Common myeloid progenitor, CD34-positive (primary cell): ENCODE measurements at regions not wholly inside any gene's neighbourhood (a gene's known extent, or its start where the extent isn't known, plus 50 kb on each side); places are given as distances from the start of the nearest gene placed in this dataset.

ENCODE experiments used
- CTCF ChIA-PET: fragments of 350-600 bp; sonication (Branson Sonifier 250); formaldehyde crosslinking; loops from one replicate; lab custom pipeline; 2021; ENCODE audit warnings: antibody characterized with exemption; lab: Charles Lee
- POLR2A ChIA-PET: fragments of 350-600 bp; sonication (Branson Sonifier 250); formaldehyde crosslinking; loops from one replicate; lab custom pipeline; 2021; ENCODE audit warnings: antibody characterized with exemption; lab: Charles Lee
- DNase-seq, 3 donors: peaks; one replicate each; pipeline versions ENCODE4 v3.0.0 to v3.0.0-alpha.2; 2013
- H3K27ac ChIP-seq, 2 experiments: 1 replicate in 1 of 2; 2 replicates in 1 of 2; pipeline ENCODE4 v1.7.0; 2013; ENCODE audit warnings: inconsistent platforms in 2 of 2, low read length in 2 of 2, mild to moderate bottlenecking in 2 of 2, low read depth in 1 of 2, moderate library complexity in 1 of 2; ENCODE audit not compliant: severe bottlenecking in 2 of 2, insufficient read depth in 1 of 2, poor library complexity in 1 of 2
- H3K27me3 ChIP-seq, 5 experiments: replicated peaks in 2 of 5; 1 replicate in 3 of 5; 2 replicates in 2 of 5; pipeline versions ENCODE4 v1.6.1 to v1.7.0; 2013; ENCODE audit warnings: low read length in 4 of 5, mild to moderate bottlenecking in 2 of 5, moderate library complexity in 2 of 5, inconsistent platforms in 1 of 5; ENCODE audit not compliant: insufficient read depth in 5 of 5, control insufficient read depth in 4 of 5
- H3K36me3 ChIP-seq, 4 experiments: 1 replicate in 2 of 4; 2 replicates in 2 of 4; pipeline versions ENCODE4 v1.6.1 to v1.7.0; 2013; ENCODE audit warnings: low read length in 3 of 4, control low read depth in 1 of 4, mild to moderate bottlenecking in 1 of 4; ENCODE audit not compliant: control insufficient read depth in 4 of 4, insufficient read depth in 4 of 4
- H3K4me1 ChIP-seq, 4 experiments: 1 replicate in 3 of 4; 2 replicates in 1 of 4; pipeline versions ENCODE4 v1.6.1 to v1.7.1; 2013; ENCODE audit warnings: low read length in 3 of 4, mild to moderate bottlenecking in 3 of 4, control low read depth in 1 of 4, inconsistent platforms in 1 of 4, moderate library complexity in 1 of 4; ENCODE audit not compliant: control insufficient read depth in 4 of 4, insufficient read depth in 4 of 4; ENCODE audit errors: control extremely low read depth in 1 of 4
- H3K4me3 ChIP-seq, 7 experiments: 1 replicate in 4 of 7; 2 replicates in 3 of 7; pipeline versions ENCODE4 v1.5.1 to v1.7.0; 2013; ENCODE audit warnings: mild to moderate bottlenecking in 7 of 7, low read length in 6 of 7, moderate library complexity in 6 of 7, inconsistent platforms in 2 of 7, low read depth in 2 of 7, control low read depth in 1 of 7; ENCODE audit not compliant: insufficient read depth in 4 of 7, control insufficient read depth in 1 of 7; ENCODE audit errors: extremely low read depth in 1 of 7
- H3K9me3 ChIP-seq, 5 experiments: 1 replicate in 4 of 5; 2 replicates in 1 of 5; pipeline versions ENCODE4 v1.6.1 to v1.7.1; 2013; ENCODE audit warnings: low read length in 4 of 5, mild to moderate bottlenecking in 2 of 5, inconsistent platforms in 1 of 5, low read depth in 1 of 5, moderate library complexity in 1 of 5; ENCODE audit not compliant: control insufficient read depth in 4 of 5, insufficient read depth in 2 of 5; ENCODE audit errors: control extremely low read depth in 1 of 5
- WGBS: methylation state at CpG from one replicate; pipeline ENCODE4 v1.1.5; 2013; ENCODE audit not compliant: insufficient coverage; 5-methylcytosine and 5-hydroxymethylcytosine counted together

GRCh38 chr14:89641495-89642175 lies 224.6 kb upstream of the FOXN3 start:
- H3K27me3 ChIP-seq: no peaks in the 10 kb centered on the region
- WGBS: 97% methylated on average over 5 of the region's 8 CpGs
- ChIA-PET CTCF (interaction anchor here (0.6 to 1.8 kb wide), 4 partner anchors 12 to 74 kb away, joined by 3 to 7 read pairs (median 4); no protein-coding TSS in a partner anchor), POLR2A (no interaction called here)
- H3K27ac ChIP-seq: no peak overlapping the region
- no peak overlapping the region for H3K4me3 ChIP-seq
- no peak for DNase-seq
- H3K4me1 ChIP-seq: no peaks in the 10 kb centered on the region
- H3K9me3 ChIP-seq: peaks cover 0 to 2% (median 0%) of the 10 kb centered on the region in 5 experiments
- no peaks in the 10 kb centered on the region for H3K36me3 ChIP-seq

GRCh38 chr14:89640141-89640540 lies 223.1 kb upstream of the FOXN3 start:
- ChIA-PET POLR2A (no interaction called here), CTCF (no interaction called here)
- WGBS: 93% methylated on average over 2 of the region's 2 CpGs

GRCh38 chr14:89639687-89640086 lies 222.7 kb upstream of the FOXN3 start:
- Histone ChIP-seq H3K9me3 (peaks cover 0 to 2% (median 0%) of the 10 kb centered on the region in 5 experiments), H3K36me3 (no peaks in the 10 kb centered on the region), H3K27ac (no peak overlapping the region), H3K27me3 (no peaks in the 10 kb centered on the region), H3K4me1 (no peaks in the 10 kb centered on the region), H3K4me3 (no peak overlapping the region)
- WGBS: no CpG with 5 or more reads among the region's 1 CpG
- no peak for DNase-seq
- CTCF ChIA-PET: no interaction called here
- POLR2A ChIA-PET: no interaction called here

More at GRCh38 chr14:89640141-89640540, 223.1 kb upstream of the FOXN3 start:
- Histone ChIP-seq H3K27ac (no peak overlapping the region), H3K9me3 (peaks cover 0 to 2% (median 0%) of the 10 kb centered on the region in 5 experiments), H3K4me3 (no peak overlapping the region), H3K36me3 (no peaks in the 10 kb centered on the region), H3K27me3 (no peaks in the 10 kb centered on the region), H3K4me1 (no peaks in the 10 kb centered on the region)
- DNase-seq: no peak

GRCh38 chr14:89638891-89639290 lies 221.9 kb upstream of the FOXN3 start:
- no peak for DNase-seq
- H3K27ac ChIP-seq: no peak overlapping the region
- WGBS: 96% methylated on average over 2 of the region's 4 CpGs
- no peaks in the 10 kb centered on the region for H3K27me3 ChIP-seq
- no peak overlapping the region for H3K4me3 ChIP-seq
- ChIA-PET POLR2A (no interaction called here), CTCF (interaction anchor here (0.9 kb wide), 1 partner anchor 31 kb away, joined by 3 read pairs; no protein-coding TSS in a partner anchor)
- H3K4me1 ChIP-seq: no peaks in the 10 kb centered on the region
- no peaks in the 10 kb centered on the region for H3K36me3 ChIP-seq
- H3K9me3 ChIP-seq: peaks cover 0 to 2% (median 0%) of the 10 kb centered on the region in 5 experiments

- Histone ChIP-seq H3K27me3 (no peaks in the 10 kb centered on the region), H3K9me3 (peaks cover 0 to 2% (median 0%) of the 10 kb centered on the region in 5 experiments), H3K27ac (no peak overlapping the region), H3K36me3 (no peaks in the 10 kb centered on the region), H3K4me3 (no peak overlapping the region), H3K4me1 (no peaks in the 10 kb centered on the region)
- no CpG with 5 or more reads among the region's 2 CpGs for WGBS
- DNase-seq: no peak
- POLR2A ChIA-PET: no interaction called here
- CTCF ChIA-PET: interaction anchor here (1.1 kb wide), 1 partner anchor 19 kb away, joined by 3 read pairs; no protein-coding TSS in a partner anchor
Observed at GRCh38 chr14:89637581-89637980, 220.5 kb upstream of the FOXN3 start.

GRCh38 chr14:89635615-89636014 lies 218.6 kb upstream of the FOXN3 start:
- Histone ChIP-seq H3K27ac (no peak overlapping the region), H3K27me3 (no peaks in the 10 kb centered on the region), H3K9me3 (peaks cover 0 to 2% (median 0%) of the 10 kb centered on the region in 5 experiments), H3K36me3 (no peaks in the 10 kb centered on the region), H3K4me1 (no peaks in the 10 kb centered on the region), H3K4me3 (no peak overlapping the region)
- ChIA-PET CTCF (no interaction called here), POLR2A (no interaction called here)
- no peak for DNase-seq
- 98% methylated on average over 6 of the region's 8 CpGs for WGBS

GRCh38 chr14:89634037-89634436 lies 217.0 kb upstream of the FOXN3 start:
- H3K4me3 ChIP-seq: no peak overlapping the region
- no peaks in the 10 kb centered on the region for H3K27me3 ChIP-seq
- peaks cover 0 to 2% (median 0%) of the 10 kb centered on the region in 5 experiments for H3K9me3 ChIP-seq
- H3K27ac ChIP-seq: no peak overlapping the region
- no CpG with 5 or more reads among the region's 1 CpG for WGBS
- peaks cover 0 to 5% (median 2%) of the 10 kb centered on the region in 4 experiments for H3K4me1 ChIP-seq
- H3K36me3 ChIP-seq: no peaks in the 10 kb centered on the region
- DNase-seq: no peak
- ChIA-PET POLR2A (no interaction called here), CTCF (interaction anchor here (0.8 kb wide), 1 partner anchor 9 kb away, joined by 3 read pairs; no protein-coding TSS in a partner anchor)
